Nephron (organoid): ENCODE measurements at regions not wholly inside any gene's neighbourhood (a gene's known extent, or its start where the extent isn't known, plus 50 kb on each side); places are given as distances from the start of the nearest gene placed in this dataset.

ENCODE experiments used
- H3K27ac Mint-ChIP-seq, 3 experiments: 2 replicates each; pipeline ENCODE4 v1.8.0; 2020; ENCODE audit warnings: mixed read lengths in 3 of 3, mild to moderate bottlenecking in 2 of 3, moderate library complexity in 1 of 3
- H3K27me3 Mint-ChIP-seq: 2 replicates; pipeline ENCODE4 v1.8.0; 2021; ENCODE audit warnings: low read depth, mild to moderate bottlenecking, moderate library complexity, mixed read lengths
- H3K36me3 Mint-ChIP-seq: 2 replicates; pipeline ENCODE4 v1.8.0; 2020; ENCODE audit warnings: low read depth, mixed read lengths
- H3K4me1 Mint-ChIP-seq: 2 replicates; pipeline ENCODE4 v1.8.0; 2020; ENCODE audit warnings: mixed read lengths
- H3K4me3 Mint-ChIP-seq, 3 experiments: 2 replicates each; pipeline ENCODE4 v1.8.0; 2020; ENCODE audit warnings: mild to moderate bottlenecking in 3 of 3, mixed read lengths in 3 of 3, moderate library complexity in 2 of 3
- H3K9me3 Mint-ChIP-seq: 2 replicates; pipeline ENCODE4 v1.8.0; 2020; ENCODE audit warnings: mixed read lengths
- TF ChIP-seq, protein P1 (sequence below), 3 experiments: fragments of 200-600 bp; sonication (generic); IDR thresholded peaks; one replicate each; pipeline ENCODE4 v1.5.0; 2021; ENCODE audit warnings: antibody characterized with exemption in 3 of 3; ENCODE audit not compliant: unreplicated experiment in 3 of 3

DNA sequence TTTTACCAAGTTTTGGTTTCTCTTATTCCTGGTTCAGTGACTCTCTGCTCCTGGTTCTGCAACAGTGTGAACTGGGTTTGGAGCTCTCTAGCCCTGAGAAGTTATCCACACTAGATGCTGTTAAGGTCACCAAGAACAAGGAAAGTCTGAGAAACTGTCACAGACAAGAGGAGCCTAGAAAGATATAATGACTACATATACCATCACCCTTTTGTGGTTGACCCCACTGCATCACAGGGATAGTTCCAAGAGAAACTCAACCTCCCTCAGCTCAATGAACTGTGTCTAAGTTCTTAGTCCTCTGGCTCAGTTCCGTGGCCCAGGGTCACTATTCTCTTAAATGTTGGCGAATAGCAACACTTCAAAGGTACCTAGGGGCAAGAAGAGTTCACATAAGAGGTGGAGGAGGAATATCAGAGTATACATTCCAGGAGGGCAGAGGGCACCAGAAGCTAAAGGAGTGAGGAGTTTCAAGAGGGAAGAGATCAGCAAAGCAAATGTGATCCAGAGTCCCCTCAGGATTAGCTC, 171.5 kb downstream of the BUB3 start:
- peaks cover 9% of the 10 kb centered on the region for H3K9me3 Mint-ChIP-seq
- H3K27ac Mint-ChIP-seq = no peak overlapping the region
- no peaks in the 10 kb centered on the region for H3K4me1 Mint-ChIP-seq
- no peaks in the 10 kb centered on the region for H3K36me3 Mint-ChIP-seq
- no peaks in the 10 kb centered on the region for H3K27me3 Mint-ChIP-seq
- TF ChIP-seq, protein P1, sequence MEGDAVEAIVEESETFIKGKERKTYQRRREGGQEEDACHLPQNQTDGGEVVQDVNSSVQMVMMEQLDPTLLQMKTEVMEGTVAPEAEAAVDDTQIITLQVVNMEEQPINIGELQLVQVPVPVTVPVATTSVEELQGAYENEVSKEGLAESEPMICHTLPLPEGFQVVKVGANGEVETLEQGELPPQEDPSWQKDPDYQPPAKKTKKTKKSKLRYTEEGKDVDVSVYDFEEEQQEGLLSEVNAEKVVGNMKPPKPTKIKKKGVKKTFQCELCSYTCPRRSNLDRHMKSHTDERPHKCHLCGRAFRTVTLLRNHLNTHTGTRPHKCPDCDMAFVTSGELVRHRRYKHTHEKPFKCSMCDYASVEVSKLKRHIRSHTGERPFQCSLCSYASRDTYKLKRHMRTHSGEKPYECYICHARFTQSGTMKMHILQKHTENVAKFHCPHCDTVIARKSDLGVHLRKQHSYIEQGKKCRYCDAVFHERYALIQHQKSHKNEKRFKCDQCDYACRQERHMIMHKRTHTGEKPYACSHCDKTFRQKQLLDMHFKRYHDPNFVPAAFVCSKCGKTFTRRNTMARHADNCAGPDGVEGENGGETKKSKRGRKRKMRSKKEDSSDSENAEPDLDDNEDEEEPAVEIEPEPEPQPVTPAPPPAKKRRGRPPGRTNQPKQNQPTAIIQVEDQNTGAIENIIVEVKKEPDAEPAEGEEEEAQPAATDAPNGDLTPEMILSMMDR (IDR thresholded peaks at IDR 0.05; ENCODE audit: unreplicated experiment in 3 of 3) = no peak
- H3K4me3 Mint-ChIP-seq = no peak overlapping the region

DNA sequence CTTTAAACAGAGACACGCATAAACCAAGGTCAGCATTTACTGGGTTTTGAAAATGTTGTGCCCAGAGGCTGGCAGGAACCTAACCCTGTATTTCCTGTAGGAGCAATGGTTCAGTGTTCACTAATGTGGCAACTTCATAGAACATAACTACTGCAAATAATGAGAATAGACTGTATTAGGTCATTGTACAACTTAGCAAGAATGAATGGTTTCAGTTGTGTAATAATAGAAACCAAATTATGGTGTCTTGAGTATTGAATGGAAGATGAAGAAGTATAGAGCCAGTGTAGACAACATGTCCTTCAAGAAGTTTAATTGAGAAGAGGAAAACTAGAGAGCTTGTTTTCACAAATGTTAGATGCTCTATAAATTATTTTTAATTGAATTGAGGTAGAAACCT, 172.5 kb downstream of the BUB3 start:
- H3K27me3 Mint-ChIP-seq = no peaks in the 10 kb centered on the region
- no peaks in the 10 kb centered on the region for H3K36me3 Mint-ChIP-seq
- no peak overlapping the region for H3K4me3 Mint-ChIP-seq
- TF ChIP-seq, protein P1 (IDR thresholded peaks at IDR 0.05; ENCODE audit: unreplicated experiment in 3 of 3) = no peak
- H3K27ac Mint-ChIP-seq = no peak overlapping the region
- H3K4me1 Mint-ChIP-seq = no peaks in the 10 kb centered on the region
- peaks cover 9% of the 10 kb centered on the region for H3K9me3 Mint-ChIP-seq

DNA sequence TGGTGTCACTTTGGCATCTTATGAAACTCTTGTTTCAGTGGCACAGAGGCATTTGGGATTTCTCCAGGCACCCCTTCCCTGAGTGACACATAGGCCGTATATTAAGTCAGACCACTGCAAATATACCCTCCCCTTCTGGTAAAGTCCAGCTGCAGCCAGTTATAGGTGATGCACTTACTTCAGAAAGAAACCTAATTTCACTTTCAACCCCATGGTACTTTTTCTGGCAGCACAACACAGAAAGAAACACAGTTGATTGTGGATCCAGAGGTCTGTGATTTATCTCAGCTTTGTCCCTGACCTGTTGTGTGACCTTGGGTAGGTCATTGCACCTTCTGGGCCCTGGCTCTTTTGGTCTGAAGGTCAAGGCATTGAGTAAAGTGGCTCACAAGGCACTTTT, 173.2 kb downstream of the BUB3 start:
- Mint-ChIP-seq H3K4me3 (no peak overlapping the region), H3K27ac (no peak overlapping the region), H3K4me1 (no peaks in the 10 kb centered on the region), H3K36me3 (no peaks in the 10 kb centered on the region), H3K27me3 (no peaks in the 10 kb centered on the region), H3K9me3 (peaks cover 9% of the 10 kb centered on the region)
- TF ChIP-seq, protein P1 (IDR thresholded peaks at IDR 0.05; ENCODE audit: unreplicated experiment in 3 of 3) = no peak

DNA sequence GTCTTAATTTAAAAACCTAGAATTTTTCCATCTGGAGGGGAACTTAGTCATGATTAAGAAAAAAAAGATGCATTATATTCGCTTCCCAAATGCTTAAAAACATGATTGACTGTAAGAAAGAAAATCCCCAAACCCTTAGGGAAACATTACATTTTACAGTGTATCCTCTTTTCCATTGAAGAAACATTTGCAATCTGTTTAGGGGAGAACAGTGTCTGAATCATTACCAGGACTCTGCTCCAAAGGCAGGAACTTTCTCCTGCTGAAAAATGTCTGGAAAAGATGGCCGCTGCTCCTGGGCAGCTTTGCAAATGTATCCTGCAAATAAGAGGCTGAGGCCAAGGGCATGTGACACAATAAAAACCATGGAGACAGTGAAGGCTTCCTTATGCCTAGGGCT, 173.7 kb downstream of the BUB3 start:
- Mint-ChIP-seq H3K27me3 (no peaks in the 10 kb centered on the region), H3K4me1 (no peaks in the 10 kb centered on the region), H3K27ac (no peak overlapping the region), H3K4me3 (no peak overlapping the region), H3K36me3 (no peaks in the 10 kb centered on the region), H3K9me3 (peaks cover 9% of the 10 kb centered on the region)
- TF ChIP-seq, protein P1 (IDR thresholded peaks at IDR 0.05; ENCODE audit: unreplicated experiment in 3 of 3) = no peak

DNA sequence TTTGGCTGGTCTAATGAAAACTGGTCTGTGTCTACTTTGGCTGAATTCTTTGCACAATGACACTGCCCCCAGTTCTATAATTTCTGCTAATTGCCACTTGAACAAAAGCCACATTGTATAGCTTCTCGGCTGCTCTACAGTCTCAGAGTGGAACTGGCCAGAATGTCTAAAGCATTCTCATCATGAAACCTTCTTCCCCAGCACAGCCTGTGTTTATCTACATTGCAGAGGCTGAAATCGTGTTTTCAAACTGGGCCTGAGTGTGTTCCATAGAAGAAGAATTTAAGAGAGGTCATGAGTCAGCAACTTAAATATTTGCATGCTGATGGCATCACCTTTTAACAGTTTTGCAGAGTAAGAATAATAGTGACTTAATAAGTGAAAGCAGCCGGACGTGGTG, 177.2 kb downstream of the BUB3 start:
- Mint-ChIP-seq H3K27me3 (no peaks in the 10 kb centered on the region), H3K9me3 (peaks cover 8% of the 10 kb centered on the region), H3K4me3 (no peak overlapping the region), H3K27ac (no peak overlapping the region), H3K36me3 (no peaks in the 10 kb centered on the region), H3K4me1 (no peaks in the 10 kb centered on the region)
- TF ChIP-seq, protein P1 (IDR thresholded peaks at IDR 0.05; ENCODE audit: unreplicated experiment in 3 of 3) = no peak

DNA sequence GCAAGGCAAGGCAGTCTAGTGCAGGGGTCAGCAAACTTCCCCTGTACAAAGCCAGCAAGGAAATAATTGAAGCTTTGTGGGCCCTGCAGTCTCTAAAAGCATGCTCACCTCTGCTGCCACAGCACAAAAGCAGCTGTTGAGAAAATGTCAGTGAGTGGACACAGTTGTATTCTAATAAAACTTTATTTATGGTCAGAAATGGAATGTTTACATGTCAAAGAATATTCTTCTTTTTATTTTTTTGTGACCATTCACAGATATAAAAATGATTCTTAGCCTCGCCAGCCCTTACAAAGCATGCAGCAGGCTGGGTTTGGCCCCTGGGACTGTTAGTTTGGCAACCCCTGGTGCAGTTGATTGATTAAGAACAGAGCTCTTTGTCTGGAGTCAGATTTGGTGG, 192.4 kb downstream of the BUB3 start:
- no peaks in the 10 kb centered on the region for H3K36me3 Mint-ChIP-seq
- H3K27me3 Mint-ChIP-seq = peaks cover 12% of the 10 kb centered on the region
- no peak overlapping the region for H3K4me3 Mint-ChIP-seq
- no peaks in the 10 kb centered on the region for H3K4me1 Mint-ChIP-seq
- H3K9me3 Mint-ChIP-seq = no peaks in the 10 kb centered on the region
- TF ChIP-seq, protein P1 (IDR thresholded peaks at IDR 0.05; ENCODE audit: unreplicated experiment in 3 of 3) = no peak
- H3K27ac Mint-ChIP-seq = no peak overlapping the region
